PC-3 (cell line): ENCODE measurements at regions not wholly inside any gene's neighbourhood (a gene's known extent, or its start where the extent isn't known, plus 50 kb on each side); places are given as distances from the start of the nearest gene placed in this dataset.

Source experiments
- CTCF ChIP-seq: fragments of 300-600 bp; sonication (generic); conservative IDR thresholded peaks from 2 replicates; pipeline ENCODE4 v1.5.1; 2017; ENCODE audit warnings: antibody characterized with exemption, low read depth, mild to moderate bottlenecking, low read length
- EZH2 ChIP-seq: fragments of 300-600 bp; sonication (generic); IDR thresholded peaks from one replicate; pipeline ENCODE4 v1.6.1; 2017; ENCODE audit warnings: antibody characterized with exemption, mild to moderate bottlenecking, low read length; ENCODE audit not compliant: unreplicated experiment
- EZH2phosphoT487 ChIP-seq: fragments of 300-600 bp; sonication (generic); IDR thresholded peaks from 2 replicates; pipeline ENCODE4 v1.6.1; 2018; ENCODE audit warnings: mild to moderate bottlenecking, antibody characterized with exemption, low read length, borderline replicate concordance

- TF ChIP-seq CTCF (no peak), EZH2 (no peak), EZH2phosphoT487 (no peak)
Measured at GRCh38 chr5:98564836-98565235, 208.6 kb upstream of the RGMB start.
